CD4-positive, alpha-beta T cell (primary cell): ENCODE measurements at regions not wholly inside any gene's neighbourhood (a gene's known extent, or its start where the extent isn't known, plus 50 kb on each side); places are given as distances from the start of the nearest gene placed in this dataset.

ENCODE experiments used
- ATAC-seq: fragments of 200-7000 bp; cut with Tn5 transposase; one replicate; pipeline ENCODE4 v1.10.0; 2022; ENCODE audit warnings: mild to moderate bottlenecking; ENCODE audit not compliant: poor library complexity
- CTCF ChIA-PET: fragments of 350-600 bp; sonication (Branson Sonifier 250); formaldehyde crosslinking; loops from one replicate; lab custom pipeline; 2021; ENCODE audit warnings: antibody characterized with exemption, inconsistent platforms; lab: Charles Lee
- POLR2A ChIA-PET: fragments of 350-600 bp; sonication (Branson Sonifier 250); formaldehyde crosslinking; loops from one replicate; lab custom pipeline; 2021; ENCODE audit warnings: antibody characterized with exemption, inconsistent platforms; lab: Charles Lee
- DNase-seq, 14 experiments: peaks; one replicate each; pipeline ENCODE4 v3.0.0-alpha.2; 2013 to 2020; ENCODE audit warnings: mixed read lengths in 2 of 14
- H3K27ac ChIP-seq, 2 donors: one replicate each; pipeline versions ENCODE4 v1.5.1 to v1.7.0; 2013; ENCODE audit warnings: low read length in 2 of 2, low read depth in 1 of 2, mild to moderate bottlenecking in 1 of 2
- H3K27me3 ChIP-seq, 2 experiments: 1 replicate in 1 of 2; 2 replicates in 1 of 2; pipeline versions ENCODE4 v1.6.1 to v1.7.0; 2013; ENCODE audit warnings: low read length in 2 of 2, control low read depth in 1 of 2, mild to moderate bottlenecking in 1 of 2, moderate library complexity in 1 of 2; ENCODE audit not compliant: insufficient read depth in 2 of 2, control insufficient read depth in 1 of 2
- H3K36me3 ChIP-seq: one replicate; pipeline ENCODE4 v1.6.1; 2013; ENCODE audit warnings: low read length, control low read depth; ENCODE audit not compliant: insufficient read depth
- H3K4me1 ChIP-seq: one replicate; pipeline ENCODE4 v1.6.1; 2013; ENCODE audit warnings: low read length, control low read depth; ENCODE audit not compliant: insufficient read depth
- H3K4me3 ChIP-seq: one replicate; pipeline ENCODE4 v1.5.1; 2013; ENCODE audit warnings: mild to moderate bottlenecking, low read length, moderate library complexity
- H3K9me3 ChIP-seq, 2 experiments: 1 replicate in 1 of 2; 2 replicates in 1 of 2; pipeline versions ENCODE4 v1.6.1 to v1.7.0; 2013; ENCODE audit warnings: low read length in 2 of 2, mild to moderate bottlenecking in 2 of 2, control low read depth in 1 of 2, moderate library complexity in 1 of 2; ENCODE audit not compliant: control insufficient read depth in 1 of 2, insufficient read depth in 1 of 2
- H3K27ac Mint-ChIP-seq: one replicate; pipeline ENCODE4 v1.8.0; 2020; ENCODE audit warnings: mixed read lengths
- H3K27me3 Mint-ChIP-seq: one replicate; pipeline ENCODE4 v1.8.0; 2021; ENCODE audit warnings: mixed read lengths
- H3K36me3 Mint-ChIP-seq: one replicate; pipeline ENCODE4 v1.8.0; 2021; ENCODE audit warnings: low read depth, mixed read lengths
- H3K4me1 Mint-ChIP-seq: one replicate; pipeline ENCODE4 v1.8.0; 2021; ENCODE audit warnings: low read depth, mixed read lengths
- H3K4me3 Mint-ChIP-seq: one replicate; pipeline ENCODE4 v1.8.0; 2020; ENCODE audit warnings: mild to moderate bottlenecking, mixed read lengths
- H3K9me3 Mint-ChIP-seq: one replicate; pipeline ENCODE4 v1.8.0; 2020; ENCODE audit warnings: mixed read lengths
- CTCF ChIP-seq: fragments of 200-600 bp; IDR thresholded peaks from one replicate; pipeline ENCODE4 v1.8.0; 2022; ENCODE audit warnings: antibody characterized with exemption, mild to moderate bottlenecking
- intact Hi-C, 2 experiments: fragments of 100-400 bp; cut with DNase I in 1 of 2; cut with micrococcal nuclease in 1 of 2; formaldehyde crosslinking; loops; one replicate each; pipeline versions ENCODE4 v1.15.1 to v1.9.0; 2023 to 2025; cut with DNase I, micrococcal nuclease

DNA sequence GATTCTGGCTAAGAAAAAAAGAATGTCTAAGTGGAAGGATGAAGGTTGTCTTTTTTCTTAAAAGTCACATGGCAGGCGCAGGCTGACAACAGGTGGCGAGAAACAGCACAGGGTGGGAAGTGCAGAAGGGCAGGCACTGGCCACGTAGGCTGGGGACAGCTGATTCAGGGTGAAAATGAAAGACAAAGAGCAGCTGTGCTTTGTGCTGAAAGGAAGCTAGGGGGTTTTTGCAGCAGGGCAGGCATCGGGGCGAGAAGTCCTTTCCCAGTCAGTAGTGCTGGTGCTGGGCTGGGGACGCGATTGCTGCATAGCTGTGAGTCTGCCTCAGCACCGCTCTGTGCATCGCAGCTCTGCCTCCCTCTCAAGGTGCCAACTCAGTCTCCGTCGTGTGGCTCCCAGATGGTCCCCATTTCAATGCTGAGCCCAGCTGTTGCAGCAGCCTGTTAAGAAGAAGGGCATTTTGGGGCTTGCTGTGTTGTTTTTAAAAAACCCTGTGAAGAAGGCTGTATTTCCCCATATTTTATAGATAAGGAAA, 183.1 kb upstream of the CCL2 start:
- no peak overlapping the region for H3K4me3 Mint-ChIP-seq
- Histone ChIP-seq H3K36me3 (no peaks in the 10 kb centered on the region), H3K4me3 (no peak overlapping the region), H3K9me3 (peaks cover 0 to 6% of the 10 kb centered on the region in 2 experiments), H3K4me1 (no peaks in the 10 kb centered on the region), H3K27ac (no peak overlapping the region), H3K27me3 (no peaks in the 10 kb centered on the region)
- POLR2A ChIA-PET = no interaction called here
- intact Hi-C loops = no loop called here
- H3K9me3 Mint-ChIP-seq = no peaks in the 10 kb centered on the region
- peaks cover 12% of the 10 kb centered on the region for H3K27me3 Mint-ChIP-seq
- TF ChIP-seq CTCF = no peak
- CTCF ChIA-PET = interaction anchor here (0.7 kb wide), 1 partner anchor 18 kb away, joined by 3 read pairs; no protein-coding TSS in a partner anchor
- no peak for DNase-seq
- no peaks in the 10 kb centered on the region for H3K4me1 Mint-ChIP-seq
- H3K27ac Mint-ChIP-seq = no peak overlapping the region
- no peak for ATAC-seq
- H3K36me3 Mint-ChIP-seq = no peaks in the 10 kb centered on the region

GRCh38 chr17:34075076-34075475, 180.0 kb upstream of the CCL2 start:
- DNase-seq (no peak), ATAC-seq (no peak)
- Mint-ChIP-seq H3K27ac (no peak overlapping the region), H3K27me3 (peaks cover 31% of the 10 kb centered on the region), H3K36me3 (no peaks in the 10 kb centered on the region), H3K4me3 (no peak overlapping the region), H3K4me1 (no peaks in the 10 kb centered on the region), H3K9me3 (no peaks in the 10 kb centered on the region)
- peaks cover 0 to 6% of the 10 kb centered on the region in 2 experiments for H3K9me3 ChIP-seq
- H3K27ac ChIP-seq = no peak overlapping the region
- no peaks in the 10 kb centered on the region for H3K4me1 ChIP-seq
- H3K4me3 ChIP-seq = no peak overlapping the region
- no peak for TF ChIP-seq CTCF
- H3K27me3 ChIP-seq = no peaks in the 10 kb centered on the region
- CTCF ChIA-PET = no interaction called here
- H3K36me3 ChIP-seq = no peaks in the 10 kb centered on the region
- POLR2A ChIA-PET = no interaction called here
- intact Hi-C loops = no loop called here

- no peaks in the 10 kb centered on the region for H3K36me3 ChIP-seq
- no peaks in the 10 kb centered on the region for H3K36me3 Mint-ChIP-seq
- H3K27me3 Mint-ChIP-seq = peaks cover 29% of the 10 kb centered on the region
- intact Hi-C loops = no loop called here
- H3K27ac ChIP-seq = no peak overlapping the region
- no peak overlapping the region for H3K4me3 Mint-ChIP-seq
- peaks cover 0 to 3% of the 10 kb centered on the region in 2 experiments for H3K9me3 ChIP-seq
- no peaks in the 10 kb centered on the region for H3K27me3 ChIP-seq
- H3K4me3 ChIP-seq = no peak overlapping the region
- ATAC-seq = no peak
- no peaks in the 10 kb centered on the region for H3K9me3 Mint-ChIP-seq
- ChIA-PET CTCF (no interaction called here), POLR2A (no interaction called here)
- no peaks in the 10 kb centered on the region for H3K4me1 Mint-ChIP-seq
- TF ChIP-seq CTCF = no peak
- no peak overlapping the region for H3K27ac Mint-ChIP-seq
- DNase-seq = no peak
- no peaks in the 10 kb centered on the region for H3K4me1 ChIP-seq
Observed at GRCh38 chr17:34076743-34077631, 178.1 kb upstream of the CCL2 start.
